ENCODE measurements at regions not wholly inside any gene's neighbourhood (a gene's known extent, or its start where the extent isn't known, plus 50 kb on each side); places are given as distances from the start of the nearest gene placed in this dataset.
"Not testable (repeated sequence)": the region's sequence is repeated elsewhere in the genome, so short reads cannot be mapped to it uniquely, and the experiment has no call there.

- Mint-ChIP-seq H3K4me3 (ENCODE audit: unreplicated experiment) (no peak overlapping the region), H3K36me3 (ENCODE audit: unreplicated experiment) (no peaks in the 10 kb centered on the region), H3K4me1 (ENCODE audit: unreplicated experiment) (no peaks in the 10 kb centered on the region), H3K27me3 (ENCODE audit: unreplicated experiment) (no peaks in the 10 kb centered on the region), H3K27ac (ENCODE audit: unreplicated experiment) (no peak overlapping the region), H3K9me3 (ENCODE audit: unreplicated experiment) (peaks cover 15% of the 10 kb centered on the region)
- DNase-seq (ENCODE audit: extremely low spot score, unreplicated experiment) = no peak
- TF ChIP-seq CTCF (IDR thresholded peaks at IDR 0.05) = no peak
Observed at GRCh38 chr14:27890259-27890658, 876.3 kb upstream of the FOXG1 start.

GRCh38 chr14:27908484-27908883 lies 858.1 kb upstream of the FOXG1 start:
- H3K27me3 Mint-ChIP-seq (ENCODE audit: unreplicated experiment); H3K4me3 Mint-ChIP-seq (ENCODE audit: unreplicated experiment); H3K27ac Mint-ChIP-seq (ENCODE audit: unreplicated experiment); H3K36me3 Mint-ChIP-seq (ENCODE audit: unreplicated experiment); H3K4me1 Mint-ChIP-seq (ENCODE audit: unreplicated experiment); H3K9me3 Mint-ChIP-seq (ENCODE audit: unreplicated experiment); DNase-seq (ENCODE audit: extremely low spot score, unreplicated experiment): not testable (repeated sequence)

- H3K36me3 Mint-ChIP-seq (ENCODE audit: unreplicated experiment) = no peaks in the 10 kb centered on the region
- no peak for TF ChIP-seq CTCF (IDR thresholded peaks at IDR 0.05)
- peaks cover 11% of the 10 kb centered on the region for H3K9me3 Mint-ChIP-seq (ENCODE audit: unreplicated experiment)
- no peaks in the 10 kb centered on the region for H3K4me1 Mint-ChIP-seq (ENCODE audit: unreplicated experiment)
- H3K27me3 Mint-ChIP-seq (ENCODE audit: unreplicated experiment) = no peaks in the 10 kb centered on the region
- no peak overlapping the region for H3K4me3 Mint-ChIP-seq (ENCODE audit: unreplicated experiment)
- H3K27ac Mint-ChIP-seq (ENCODE audit: unreplicated experiment) = no peak overlapping the region
- no peak for DNase-seq (ENCODE audit: extremely low spot score, unreplicated experiment)
Observed at GRCh38 chr14:27916326-27916725, 850.3 kb upstream of the FOXG1 start.

GRCh38 chr14:27917896-27918295 lies 848.7 kb upstream of the FOXG1 start:
- no peak for TF ChIP-seq CTCF (IDR thresholded peaks at IDR 0.05)
- Mint-ChIP-seq H3K36me3 (ENCODE audit: unreplicated experiment) (no peaks in the 10 kb centered on the region), H3K9me3 (ENCODE audit: unreplicated experiment) (peaks cover 11% of the 10 kb centered on the region), H3K27me3 (ENCODE audit: unreplicated experiment) (no peaks in the 10 kb centered on the region), H3K4me3 (ENCODE audit: unreplicated experiment) (no peak overlapping the region), H3K4me1 (ENCODE audit: unreplicated experiment) (no peaks in the 10 kb centered on the region), H3K27ac (ENCODE audit: unreplicated experiment) (no peak overlapping the region)
- DNase-seq (ENCODE audit: extremely low spot score, unreplicated experiment) = no peak

GRCh38 chr14:27927519-27927918 lies 839.1 kb upstream of the FOXG1 start:
- TF ChIP-seq CTCF (IDR thresholded peaks at IDR 0.05) = no peak
- H3K9me3 Mint-ChIP-seq (ENCODE audit: unreplicated experiment) = peaks cover 5% of the 10 kb centered on the region
- no peak overlapping the region for H3K4me3 Mint-ChIP-seq (ENCODE audit: unreplicated experiment)
- DNase-seq (ENCODE audit: extremely low spot score, unreplicated experiment) = no peak
- no peak overlapping the region for H3K27ac Mint-ChIP-seq (ENCODE audit: unreplicated experiment)
- no peaks in the 10 kb centered on the region for H3K4me1 Mint-ChIP-seq (ENCODE audit: unreplicated experiment)
- no peaks in the 10 kb centered on the region for H3K27me3 Mint-ChIP-seq (ENCODE audit: unreplicated experiment)
- no peaks in the 10 kb centered on the region for H3K36me3 Mint-ChIP-seq (ENCODE audit: unreplicated experiment)

- no peak for DNase-seq (ENCODE audit: extremely low spot score, unreplicated experiment)
- Mint-ChIP-seq H3K36me3 (ENCODE audit: unreplicated experiment) (no peaks in the 10 kb centered on the region), H3K27ac (ENCODE audit: unreplicated experiment) (no peak overlapping the region), H3K4me3 (ENCODE audit: unreplicated experiment) (no peak overlapping the region), H3K27me3 (ENCODE audit: unreplicated experiment) (no peaks in the 10 kb centered on the region), H3K9me3 (ENCODE audit: unreplicated experiment) (peaks cover 3% of the 10 kb centered on the region), H3K4me1 (ENCODE audit: unreplicated experiment) (no peaks in the 10 kb centered on the region)
- no peak for TF ChIP-seq CTCF (IDR thresholded peaks at IDR 0.05)
Observed at GRCh38 chr14:27929797-27930347, 836.7 kb upstream of the FOXG1 start.

All from osteocyte (in vitro differentiated cells).